ENCODE measurements at regions not wholly inside any gene's neighbourhood (a gene's known extent, or its start where the extent isn't known, plus 50 kb on each side); places are given as distances from the start of the nearest gene placed in this dataset.
"Not testable (repeated sequence)": the region's sequence is repeated elsewhere in the genome, so short reads cannot be mapped to it uniquely, and the experiment has no call there.

GRCh38 chr4:187477224-187477623 is 518.3 kb upstream of the ZFP42 start:
- intact Hi-C loops (cut with DNase I) = no loop called here
- DNase-seq (ENCODE audit: low spot score) = no peak

GRCh38 chr4:187478292-187479140 is 517.1 kb upstream of the ZFP42 start:
- DNase-seq (ENCODE audit: low spot score) = no peak
- intact Hi-C loops (cut with DNase I) = no loop called here

- no peak for DNase-seq (ENCODE audit: low spot score)
These were observed 516.1 kb upstream of the ZFP42 start for GRCh38 chr4:187479511-187479910.

GRCh38 chr4:187480146-187481145 is 515.1 kb upstream of the ZFP42 start:
- intact Hi-C loops (cut with DNase I) = no loop called here
- no peak for DNase-seq (ENCODE audit: low spot score)

More at GRCh38 chr4:187479511-187479910, 516.1 kb upstream of the ZFP42 start:
- intact Hi-C loops (cut with DNase I) = no loop called here

GRCh38 chr4:187484186-187484585 is 511.4 kb upstream of the ZFP42 start:
- intact Hi-C loops (cut with DNase I) = no loop called here

GRCh38 chr4:187485676-187486075 is 509.9 kb upstream of the ZFP42 start:
- intact Hi-C loops (cut with DNase I) = no loop called here
- no peak for DNase-seq (ENCODE audit: low spot score)

More at GRCh38 chr4:187484186-187484585, 511.4 kb upstream of the ZFP42 start:
- DNase-seq (ENCODE audit: low spot score) = no peak

- no peak for DNase-seq (ENCODE audit: low spot score)
- intact Hi-C loops (cut with DNase I) = no loop called here
These were observed 504.3 kb upstream of the ZFP42 start for GRCh38 chr4:187491286-187491685.

- intact Hi-C loops (cut with DNase I) = no loop called here
These were observed 503.6 kb upstream of the ZFP42 start for GRCh38 chr4:187491959-187492358.

GRCh38 chr4:187493661-187494060 is 501.9 kb upstream of the ZFP42 start:
- intact Hi-C loops (cut with DNase I) = no loop called here
- DNase-seq (ENCODE audit: low spot score) = no peak

More at GRCh38 chr4:187491959-187492358, 503.6 kb upstream of the ZFP42 start:
- DNase-seq (ENCODE audit: low spot score) = no peak

GRCh38 chr4:187499956-187500355 is 495.6 kb upstream of the ZFP42 start:
- intact Hi-C loops (cut with DNase I) = no loop called here
- DNase-seq (ENCODE audit: low spot score) = no peak

GRCh38 chr4:187500796-187501195 is 494.8 kb upstream of the ZFP42 start:
- intact Hi-C loops (cut with DNase I) = no loop called here
- DNase-seq (ENCODE audit: low spot score) = no peak

- intact Hi-C loops (cut with DNase I) = no loop called here
- no peak for DNase-seq (ENCODE audit: low spot score)
These were observed 493.8 kb upstream of the ZFP42 start for GRCh38 chr4:187501731-187502130.

GRCh38 chr4:187504974-187505797 is 490.4 kb upstream of the ZFP42 start:
- no peak for DNase-seq (ENCODE audit: low spot score)
- intact Hi-C loops (cut with DNase I) = no loop called here

- intact Hi-C loops (cut with DNase I); DNase-seq (ENCODE audit: low spot score): not testable (repeated sequence)
These were observed 489.8 kb upstream of the ZFP42 start for GRCh38 chr4:187505798-187506141.

- intact Hi-C loops (cut with DNase I) = no loop called here
- DNase-seq (ENCODE audit: low spot score) = no peak
These were observed 479.3 kb upstream of the ZFP42 start for GRCh38 chr4:187516224-187516623.

GRCh38 chr4:187541666-187542065 is 453.9 kb upstream of the ZFP42 start:
- intact Hi-C loops (cut with DNase I) = no loop called here

GRCh38 chr4:187544461-187545053 is 451.0 kb upstream of the ZFP42 start:
- no peak for DNase-seq (ENCODE audit: low spot score)
- intact Hi-C loops (cut with DNase I) = no loop called here

More at GRCh38 chr4:187541666-187542065, 453.9 kb upstream of the ZFP42 start:
- DNase-seq (ENCODE audit: low spot score) = no peak

- DNase-seq (ENCODE audit: low spot score) = no peak
- intact Hi-C loops (cut with DNase I) = no loop called here
These were observed 448.3 kb upstream of the ZFP42 start for GRCh38 chr4:187547316-187547715.
